Left forelimb (tissue), 1 donor: ENCODE measurements at regions not wholly inside any gene's neighbourhood (a gene's known extent, or its start where the extent isn't known, plus 50 kb on each side); places are given as distances from the start of the nearest gene placed in this dataset.
"Not testable (repeated sequence)": the region's sequence is repeated elsewhere in the genome, so short reads cannot be mapped to it uniquely, and the experiment has no call there.

ENCODE experiments used
- DNase-seq: peaks from one replicate; pipeline ENCODE4 v3.0.0-alpha.2; 2018; ENCODE audit warnings: low spot score

DNA sequence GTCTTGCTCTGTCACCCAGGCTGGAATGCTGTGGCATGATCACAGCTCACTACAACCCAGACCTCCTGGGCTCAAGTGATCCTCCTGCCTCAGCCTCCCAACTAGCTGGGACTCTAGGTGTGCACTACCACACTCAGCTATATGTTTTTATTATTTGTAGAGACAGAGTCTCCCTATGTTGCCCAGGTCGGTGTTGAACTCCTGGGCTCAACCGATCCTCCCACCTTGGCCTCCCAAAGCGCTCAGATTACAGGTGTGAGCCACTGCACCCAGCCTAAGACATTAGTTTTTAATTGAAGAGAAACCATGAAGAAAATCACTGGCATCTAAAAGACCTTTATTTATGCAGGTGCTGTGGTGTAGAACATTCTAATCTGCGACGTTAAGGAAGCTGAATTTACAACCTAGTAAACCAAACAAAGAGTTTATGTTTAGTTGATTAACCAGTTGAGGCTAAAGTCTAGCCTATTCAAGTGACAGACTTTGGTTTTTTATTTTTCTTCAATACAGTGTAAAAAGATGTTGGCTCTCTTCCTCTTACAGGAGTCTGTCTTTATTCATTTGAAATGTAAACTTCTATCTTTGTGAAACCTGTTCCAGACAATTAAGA, 52.5 kb upstream of the NBL1 start:
- DNase-seq, result no peak

DNA sequence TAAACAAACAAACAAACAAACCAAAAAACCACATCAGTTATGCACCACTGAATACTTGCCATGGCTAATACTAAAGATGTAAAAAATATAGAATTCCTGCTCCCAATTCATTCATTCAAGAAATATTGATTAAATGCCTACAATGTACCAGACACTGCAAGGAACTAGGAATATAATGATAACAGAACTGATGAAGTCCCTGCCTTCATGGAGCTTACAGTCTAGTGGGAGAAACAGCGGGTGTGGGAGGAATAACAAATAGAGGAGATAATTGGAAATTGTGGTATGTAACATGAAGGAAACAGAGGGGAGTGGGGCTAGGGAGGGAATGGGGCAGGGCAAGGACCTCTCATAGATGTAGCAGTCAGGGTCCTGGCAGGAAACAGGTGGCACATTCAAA, 58.6 kb upstream of the NBL1 start:
- DNase-seq, result no peak

DNA sequence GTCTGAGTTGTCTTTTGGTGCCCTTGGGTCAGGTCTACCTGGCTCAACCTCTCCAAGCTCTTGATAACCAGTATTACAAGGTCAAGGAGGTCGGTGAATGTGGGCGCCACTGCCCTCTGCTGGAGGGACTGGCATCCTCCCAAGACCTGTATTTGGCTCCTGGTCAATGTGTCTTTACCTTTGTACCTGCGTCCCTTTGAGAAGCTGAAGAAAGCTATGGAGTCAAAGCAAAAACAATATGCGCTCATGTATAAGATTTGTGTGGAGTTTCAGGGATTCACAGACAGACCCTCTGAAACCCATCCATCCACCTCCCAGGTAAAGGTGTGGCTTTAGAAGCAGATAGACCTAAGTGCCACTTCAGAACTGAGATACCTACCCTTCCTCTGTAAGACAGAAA, 61.8 kb upstream of the NBL1 start:
- no peak for DNase-seq

DNA sequence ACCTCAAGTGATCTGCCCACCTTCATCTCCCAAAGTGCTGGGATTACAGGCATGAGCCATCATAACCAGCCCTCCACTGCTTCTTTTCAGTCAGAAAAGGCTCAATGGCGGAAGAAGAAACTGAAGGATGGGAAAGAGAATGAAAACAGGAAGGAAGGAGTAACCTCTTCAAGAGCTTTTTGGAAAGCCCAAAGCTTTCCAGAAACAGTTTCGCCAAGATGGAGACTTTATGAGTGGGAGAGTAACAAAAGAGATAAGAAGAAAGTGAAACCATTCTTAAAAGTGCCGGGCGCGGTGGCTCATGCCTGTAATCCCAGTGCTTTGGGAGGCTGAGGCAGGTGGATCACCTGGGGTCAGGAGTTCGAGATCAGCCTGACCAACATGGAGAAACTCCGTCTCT, 62.7 kb upstream of the NBL1 start:
- DNase-seq, result no peak

DNA sequence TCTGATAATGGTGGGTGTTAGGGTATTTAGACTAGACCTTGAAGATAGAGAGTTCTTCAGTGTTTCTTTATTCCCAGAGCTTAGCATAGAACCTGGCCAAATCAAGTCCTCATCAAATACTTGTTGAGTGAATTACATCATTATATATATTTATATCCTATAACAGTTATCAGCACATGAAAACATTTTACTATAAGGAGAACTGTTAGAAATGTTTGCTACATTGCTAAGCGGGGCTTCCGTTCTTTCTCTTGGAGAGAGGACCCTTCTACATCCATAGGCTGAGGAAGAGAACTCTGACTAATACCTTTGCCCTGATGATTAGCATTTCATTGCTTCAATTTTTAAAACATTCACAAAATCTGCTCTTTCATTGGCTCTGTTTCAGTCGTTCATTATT, 66.5 kb upstream of the NBL1 start:
- DNase-seq, result no peak

DNA sequence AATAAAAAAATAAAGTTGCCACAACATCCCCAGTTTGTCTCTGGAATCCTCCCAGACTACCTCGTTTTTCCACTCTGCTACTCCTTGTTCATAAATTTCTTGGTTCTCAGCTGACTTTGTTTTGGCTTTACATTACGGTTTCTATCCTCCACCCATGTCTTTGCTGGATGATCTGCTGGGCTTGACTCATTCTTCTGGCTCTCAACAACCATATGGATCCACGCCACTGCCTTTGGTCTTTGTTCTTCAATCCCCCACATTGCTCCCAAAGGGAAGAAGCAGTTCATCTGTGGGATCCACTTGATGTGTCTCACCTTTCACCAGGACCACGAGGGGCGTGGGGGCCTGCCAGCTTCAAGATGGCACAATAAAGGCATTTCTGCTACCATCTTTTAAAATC, 67.1 kb upstream of the NBL1 start:
- peak; percentile 76 for DNase-seq

DNA sequence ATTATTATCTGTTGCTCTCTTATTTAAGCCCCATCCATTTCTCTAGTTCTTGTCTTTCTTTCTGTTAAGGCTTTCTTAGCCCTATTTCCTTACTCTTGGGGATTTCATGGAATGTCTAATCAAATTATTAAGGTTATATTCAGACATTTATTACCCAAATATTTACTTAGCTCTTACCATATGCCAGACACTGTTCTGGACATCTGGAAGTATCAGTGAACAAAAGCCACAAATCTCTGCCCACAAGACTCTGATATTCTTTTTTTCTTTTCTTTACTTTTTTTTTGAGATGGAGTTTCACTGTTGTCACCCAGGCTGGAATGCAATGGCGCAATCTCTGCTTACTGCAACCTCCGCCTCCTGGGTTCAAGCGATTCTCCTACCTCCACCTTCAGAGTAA, 74.3 kb upstream of the NBL1 start:
- no peak for DNase-seq

DNA sequence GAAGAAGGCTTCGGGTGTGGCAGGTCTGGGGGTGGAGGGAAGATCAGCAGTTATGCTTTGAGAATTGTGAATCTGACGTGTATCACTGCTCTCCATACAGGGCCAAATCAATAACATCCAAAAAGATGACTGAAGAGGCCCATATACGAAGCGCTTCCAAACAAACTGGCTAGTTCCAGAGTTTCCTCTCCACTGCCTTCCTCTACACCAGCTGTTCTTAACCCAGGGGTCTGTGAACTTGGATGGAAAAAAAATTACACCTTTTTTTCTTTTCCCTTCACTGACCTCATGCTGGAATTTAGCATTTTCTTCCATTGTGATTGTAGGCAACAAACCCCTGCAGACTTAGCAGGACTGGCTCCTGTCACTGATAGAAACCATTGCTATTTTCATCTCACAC, 77.1 kb upstream of the NBL1 start:
- DNase-seq, result no peak

DNA sequence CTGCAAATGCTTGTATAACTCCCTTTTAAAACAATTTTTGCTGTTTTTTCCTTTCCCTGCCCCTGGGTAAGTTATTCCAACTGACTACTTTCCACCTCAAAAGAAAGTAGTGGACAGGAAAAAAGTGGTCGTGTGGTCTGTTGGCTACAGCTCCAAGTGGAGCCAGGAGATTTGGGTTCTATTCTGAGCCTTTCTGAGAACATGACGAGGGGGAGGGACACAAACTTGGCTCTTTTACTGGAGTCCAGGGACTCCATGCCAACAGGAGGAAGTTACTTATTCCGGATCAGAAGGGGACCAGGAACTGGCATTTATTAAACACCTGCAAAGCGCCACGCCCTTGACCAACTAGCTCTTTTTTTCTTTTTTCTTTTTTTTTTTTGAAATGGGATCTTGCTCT, 79.0 kb upstream of the CAPZB start:
- DNase-seq, result no peak

DNA sequence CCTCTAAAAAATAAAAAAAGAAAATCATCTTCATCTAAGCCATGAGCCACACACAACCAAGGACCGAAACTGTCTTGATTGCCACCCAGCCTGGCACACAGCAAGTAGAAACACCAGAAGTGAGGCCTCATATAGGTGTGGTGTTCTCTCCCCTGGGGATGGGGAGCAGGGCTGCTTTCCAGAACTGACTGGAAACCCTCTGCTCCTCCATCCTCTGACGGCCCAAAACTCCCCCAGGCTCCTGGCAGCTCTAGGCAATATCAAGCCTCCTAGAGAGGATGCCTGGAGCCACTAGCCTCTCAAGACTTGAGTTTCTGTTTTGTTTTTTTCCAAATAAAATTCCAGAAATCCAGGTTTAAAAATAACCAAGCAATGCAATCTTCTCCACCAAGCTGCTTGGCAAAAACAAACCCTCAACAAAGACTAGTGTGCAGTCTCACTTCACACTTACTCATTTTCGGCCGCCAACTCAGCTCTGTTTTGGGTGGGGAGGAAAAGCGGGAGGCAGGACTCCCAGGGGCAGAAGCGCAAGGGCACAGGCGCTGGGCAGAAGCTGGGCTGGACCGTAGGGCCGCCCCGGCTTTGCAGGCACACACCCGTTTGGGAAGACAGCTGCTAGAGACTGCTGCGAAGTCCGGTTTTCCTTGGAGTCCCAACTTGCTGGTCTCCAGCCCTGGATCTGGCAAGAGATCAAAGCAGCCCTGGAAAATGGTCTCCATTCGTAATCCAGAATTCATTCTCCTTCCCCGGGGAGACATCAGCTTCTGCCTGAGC, 78.2 kb upstream of the CAPZB start:
- peak; percentile 86 for DNase-seq

DNA sequence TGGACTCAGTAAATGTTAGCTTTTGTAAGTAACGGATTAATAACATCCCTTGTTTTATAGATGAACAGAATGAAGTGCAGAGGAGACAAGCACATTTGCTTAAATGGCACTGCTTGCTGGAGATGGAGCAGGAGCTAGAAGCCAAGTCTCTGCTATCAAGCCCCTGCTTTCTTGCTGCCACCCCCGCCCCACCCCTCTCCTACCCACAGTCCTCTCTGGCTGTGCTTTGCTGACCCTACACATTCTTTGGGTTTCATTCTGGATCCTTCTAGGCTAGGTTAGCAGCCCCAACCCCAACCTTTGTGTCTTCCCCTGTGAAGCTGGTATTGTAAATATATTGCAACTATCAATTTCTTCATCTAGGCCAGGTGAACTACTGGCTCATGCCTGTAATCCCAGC, 77.5 kb upstream of the CAPZB start:
- DNase-seq, result no peak

DNA sequence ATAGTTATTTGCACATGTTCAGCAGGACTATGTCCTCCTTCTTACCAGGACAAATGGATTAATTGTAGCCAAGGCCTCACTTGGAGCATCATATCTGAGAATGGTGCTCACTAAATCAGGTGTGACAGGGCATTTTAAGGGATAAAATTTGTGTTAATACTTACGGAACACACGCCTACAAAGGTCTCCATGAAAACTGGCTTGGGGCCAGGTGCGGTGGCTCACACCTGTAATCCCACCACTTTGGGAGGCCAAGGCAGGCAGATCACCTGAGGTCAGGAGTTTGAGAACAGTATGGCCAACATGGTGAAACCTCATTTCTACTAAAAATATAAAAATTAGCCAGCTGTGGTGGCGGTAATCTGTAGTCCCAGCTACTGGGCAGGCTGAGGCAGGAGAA, 75.1 kb upstream of the CAPZB start:
- DNase-seq, result no peak

DNA sequence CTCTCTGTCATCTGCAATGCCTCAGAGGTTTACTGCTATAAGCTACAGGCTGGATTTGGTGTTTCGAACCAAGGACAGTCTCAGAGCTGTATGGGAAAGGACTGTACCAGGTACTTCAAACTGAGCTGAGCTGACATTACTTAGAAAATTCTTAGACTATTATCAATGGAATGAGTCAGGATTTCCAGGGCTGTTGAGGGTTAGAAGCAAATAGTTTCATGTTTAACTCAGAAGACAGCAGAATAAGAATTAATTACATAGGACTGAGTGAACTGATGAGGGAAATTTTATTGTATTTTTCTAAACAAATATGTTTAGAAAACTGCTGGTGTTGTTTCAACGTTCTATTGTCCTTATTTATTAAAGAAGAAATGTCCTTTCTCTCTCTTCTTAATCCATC, 74.3 kb upstream of the CAPZB start:
- DNase-seq, result no peak

DNA sequence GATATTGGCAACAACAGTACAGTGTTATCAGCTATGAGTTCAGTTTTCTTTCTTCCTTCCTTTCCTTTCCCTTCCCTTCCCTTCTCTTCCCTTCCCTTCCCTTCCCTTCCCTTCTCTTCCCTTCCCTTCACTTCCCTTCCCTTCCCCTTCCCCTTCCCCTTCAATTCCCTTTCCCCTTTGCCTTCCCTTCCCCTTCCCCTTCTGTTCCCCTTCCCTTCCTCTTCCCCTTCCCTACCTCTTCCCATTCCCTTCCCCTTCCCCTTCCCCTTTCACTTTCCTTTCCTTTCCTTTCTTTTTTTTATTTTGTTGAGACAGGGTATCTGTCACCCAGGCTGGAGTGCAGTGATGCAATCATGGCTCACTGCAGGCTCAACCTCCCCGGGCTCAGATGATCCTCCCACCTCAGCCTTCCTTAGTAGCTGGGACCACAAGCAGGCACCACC, 72.3 kb upstream of the CAPZB start:
- DNase-seq, result no peak

DNA sequence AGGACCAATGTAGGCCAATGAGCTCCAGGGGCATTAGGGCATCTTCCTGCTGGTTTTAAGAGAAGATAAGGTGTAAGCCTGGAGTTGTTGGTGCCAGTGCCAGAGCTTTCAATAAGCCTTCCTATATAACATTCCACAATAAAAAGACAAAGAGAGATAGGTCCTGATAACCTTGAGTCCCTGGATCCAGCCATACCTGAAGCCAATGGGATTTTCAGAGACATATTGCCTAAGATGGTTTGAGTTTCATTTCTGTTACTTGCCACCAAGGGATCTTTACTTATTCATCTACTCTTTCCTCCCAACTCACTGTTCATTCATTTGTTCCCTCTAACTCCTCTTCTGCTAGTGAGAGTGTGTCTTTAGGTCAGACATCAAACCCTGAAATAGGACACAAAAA, 68.8 kb upstream of the CAPZB start:
- DNase-seq, result no peak

DNA sequence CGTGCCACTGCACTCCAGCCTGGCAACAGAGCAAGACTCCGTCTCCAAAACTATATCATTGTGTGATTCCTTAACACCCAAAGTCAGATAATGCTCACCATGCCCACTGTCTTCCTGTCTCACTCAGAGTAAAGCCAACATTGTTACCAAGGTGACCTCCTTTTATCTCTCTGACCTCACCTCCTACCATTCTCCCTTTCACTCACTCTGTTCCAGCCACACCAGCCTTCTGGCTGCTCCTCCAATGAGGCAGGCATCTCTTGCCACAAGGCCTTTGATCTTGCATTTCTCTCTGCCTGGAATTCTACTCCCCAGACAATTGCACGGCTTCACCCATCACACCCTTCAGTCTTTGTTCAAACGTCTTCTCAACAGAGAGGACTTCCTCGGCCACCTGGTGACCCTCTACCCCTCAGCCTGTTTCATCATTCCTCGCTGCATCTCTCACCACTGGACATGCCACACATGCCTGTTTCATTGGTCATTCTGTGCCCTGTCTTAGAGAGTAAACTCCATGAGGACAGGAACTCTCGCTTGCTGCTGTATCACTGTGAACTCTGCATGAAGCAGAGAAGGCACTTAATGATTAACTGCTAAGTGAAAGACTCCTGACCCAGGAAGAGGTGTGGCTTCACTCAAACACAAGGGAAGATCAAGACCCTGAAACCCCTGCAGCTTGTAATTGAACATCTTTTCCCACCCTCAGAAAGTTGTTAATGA, 67.1 kb upstream of the CAPZB start:
- DNase-seq, result no peak

DNA sequence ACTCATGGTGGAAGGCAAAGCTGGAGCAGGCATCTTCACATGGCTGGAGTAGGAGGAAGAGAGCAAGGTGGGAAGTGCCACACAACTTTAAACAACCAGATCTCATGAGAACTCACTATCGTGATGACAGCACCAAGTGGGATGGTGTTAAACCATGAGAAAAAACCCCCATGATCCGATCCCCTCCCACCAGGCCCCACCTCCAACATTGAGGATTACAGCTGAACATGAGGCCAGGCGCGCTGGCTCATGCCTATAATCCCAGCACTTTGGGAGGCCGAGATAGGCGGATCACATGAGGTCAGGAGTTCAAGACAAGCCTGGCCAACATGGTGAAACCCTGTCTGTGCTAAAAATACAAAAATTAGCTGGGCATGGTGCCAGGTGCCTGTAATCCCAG, 66.5 kb upstream of the CAPZB start:
- not testable (repeated sequence) for DNase-seq

DNA sequence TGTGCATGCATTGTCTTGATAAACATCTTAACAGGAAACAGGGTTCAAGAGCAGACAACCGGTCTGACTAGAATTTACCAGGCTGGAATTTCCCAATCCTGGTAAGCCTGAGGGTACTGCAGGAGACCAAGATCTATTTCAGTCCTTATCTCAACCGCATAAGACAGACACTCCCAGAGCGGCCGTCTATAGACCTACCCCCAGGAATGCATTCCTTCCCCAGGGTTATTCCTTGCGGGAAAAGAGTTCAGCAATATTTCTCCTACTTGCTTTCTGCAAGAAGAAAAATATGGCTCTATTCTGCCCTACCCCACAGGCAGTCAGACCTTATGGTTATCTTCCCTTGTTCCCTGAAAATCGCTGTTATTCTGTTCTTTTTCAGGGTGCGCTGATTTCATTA, 65.1 kb upstream of the CAPZB start:
- not testable (repeated sequence) for DNase-seq

DNA sequence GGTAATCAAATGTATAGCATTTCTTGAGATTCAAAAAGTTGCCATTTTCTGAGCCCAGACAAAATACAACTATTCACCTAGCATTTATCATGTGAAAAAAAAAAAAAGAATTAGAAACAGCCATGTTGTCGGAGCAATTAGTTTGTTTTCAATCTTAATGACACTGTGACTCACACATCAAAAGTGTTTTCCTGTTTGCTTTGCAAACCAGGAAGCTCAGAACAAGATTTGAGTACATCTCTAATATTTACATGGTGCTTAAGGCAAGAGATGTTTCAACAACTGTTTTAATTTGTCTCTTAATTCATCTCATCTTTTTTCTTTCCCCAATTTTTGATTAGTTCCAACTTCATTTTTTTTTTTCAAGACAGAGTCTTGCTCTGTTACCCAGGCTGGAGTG, 62.5 kb upstream of the CAPZB start:
- DNase-seq, result no peak

DNA sequence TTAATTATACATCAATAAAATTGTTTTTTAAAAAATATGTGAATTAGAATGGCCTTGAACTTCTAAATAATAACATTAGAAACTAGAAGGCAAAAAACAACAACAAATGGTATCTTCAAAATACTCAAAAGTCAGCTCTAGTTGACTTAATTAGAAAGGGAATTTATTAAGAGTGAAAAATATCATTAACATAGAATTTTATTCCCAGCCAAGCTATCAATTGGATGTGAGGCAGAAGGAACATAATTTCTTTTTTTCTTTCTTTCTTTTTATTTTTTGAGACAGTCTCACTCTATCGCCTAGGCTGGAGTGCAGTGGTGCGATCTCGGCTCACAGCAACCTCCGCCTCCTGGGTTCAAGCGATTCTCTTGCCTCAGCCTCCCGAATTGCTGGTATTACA, 51.2 kb upstream of the CAPZB start:
- no peak for DNase-seq

DNA sequence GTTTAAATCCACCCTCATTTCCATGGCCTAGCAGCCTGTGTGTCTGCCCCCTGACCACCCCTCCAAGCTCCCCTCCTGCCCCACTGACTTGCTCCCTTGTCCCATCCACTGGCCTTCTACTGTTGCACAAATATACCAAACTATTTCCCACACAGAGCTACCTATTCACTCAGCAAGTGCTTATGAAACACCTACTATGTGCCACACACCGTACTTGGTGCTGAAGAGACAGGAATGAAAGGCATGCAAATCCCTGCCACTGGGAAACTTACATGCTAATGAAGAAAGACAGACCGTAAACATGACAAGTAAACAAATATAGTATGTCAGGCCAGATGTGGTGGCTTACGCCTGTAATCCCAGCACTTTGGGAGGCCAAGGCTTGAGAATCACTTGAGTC, 49.9 kb upstream of the CAPZB start:
- no peak for DNase-seq
